ENCODE measurements at regions not wholly inside any gene's neighbourhood (a gene's known extent, or its start where the extent isn't known, plus 50 kb on each side); places are given as distances from the start of the nearest gene placed in this dataset.
A peak's percentile ranks its signal among the peaks of the same experiment; 100 is the strongest.

DNA sequence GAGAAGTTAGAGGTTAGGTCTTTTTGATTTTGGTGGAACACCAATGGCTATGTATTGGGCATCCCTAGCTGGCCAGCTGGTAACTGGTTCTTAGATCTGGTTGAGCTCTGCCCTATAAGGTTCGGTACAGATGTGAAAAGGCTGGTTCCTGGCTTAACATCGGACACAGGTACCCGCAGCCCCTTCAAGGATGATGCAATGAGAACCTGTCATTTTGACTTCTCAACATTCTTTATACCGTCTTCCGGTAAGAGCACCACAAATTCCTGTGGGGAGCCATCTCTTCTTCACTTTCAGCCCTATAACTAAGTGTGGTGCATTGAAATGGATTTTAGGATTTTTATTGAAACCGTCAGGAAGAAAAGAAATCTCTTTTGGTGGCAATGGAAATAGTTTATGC lies 222.8 kb downstream of the ADAMTS9 start:
- no peak for DNase-seq (ENCODE audit: low spot score)

DNA sequence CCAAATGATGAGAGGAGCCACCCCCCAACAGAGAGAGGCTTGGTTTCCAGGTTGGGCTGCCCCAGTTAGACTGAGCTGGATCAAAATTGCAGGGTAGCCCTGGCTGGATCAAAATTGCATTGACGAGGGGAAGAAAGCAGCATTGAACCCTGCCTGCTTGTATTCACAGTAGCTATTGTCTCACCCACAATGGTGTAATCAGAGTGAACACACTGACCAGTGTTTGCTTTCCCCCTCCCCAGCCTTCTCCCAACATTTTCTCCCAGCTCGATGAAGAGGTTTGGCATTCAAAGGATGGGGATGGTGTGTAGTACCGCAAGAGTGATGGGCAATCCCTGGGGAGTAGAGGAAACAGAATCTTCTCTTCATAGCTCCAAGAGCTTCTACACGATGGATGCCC lies 223.8 kb downstream of the ADAMTS9 start:
- no peak for DNase-seq (ENCODE audit: low spot score)

DNA sequence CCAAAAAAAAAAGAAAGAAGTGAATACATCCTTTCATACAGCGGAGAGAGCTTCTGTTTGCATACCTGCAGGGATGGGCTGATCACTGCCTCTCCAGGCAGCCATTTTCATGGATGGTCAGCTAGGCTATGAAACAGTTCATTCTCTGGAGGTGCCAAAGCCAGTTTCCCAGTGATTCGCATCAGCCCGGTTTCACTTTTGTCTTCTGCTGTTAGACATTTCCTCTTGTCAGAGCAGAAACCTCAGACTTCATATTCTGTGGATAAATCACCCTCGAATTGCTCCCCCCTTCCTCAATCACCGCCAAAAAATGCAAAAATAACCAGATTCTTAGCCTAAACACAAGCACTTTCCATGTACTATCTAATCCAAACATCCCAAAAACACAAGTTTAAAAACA lies 225.6 kb downstream of the ADAMTS9 start:
- no peak for DNase-seq (ENCODE audit: low spot score)

DNA sequence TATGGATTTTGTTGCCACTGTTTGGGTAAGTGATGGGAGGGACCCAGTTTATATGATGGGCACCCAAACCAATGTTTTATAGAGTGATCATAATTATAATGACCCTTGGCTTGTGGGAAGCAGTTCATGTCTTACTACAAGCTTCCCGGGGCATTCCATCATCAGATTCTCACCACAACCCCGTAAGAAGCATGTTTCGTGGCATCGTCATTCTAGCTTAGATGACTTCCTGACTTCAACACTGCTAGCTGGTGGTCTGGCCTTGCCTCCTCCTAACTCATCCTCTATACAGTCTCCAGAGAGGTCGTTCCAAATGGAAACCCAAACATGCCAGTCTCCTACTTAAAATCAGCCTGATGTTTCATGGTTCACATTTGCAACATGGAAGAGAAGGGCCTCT lies 226.9 kb downstream of the ADAMTS9 start:
- DNase-seq (ENCODE audit: low spot score) = no peak

DNA sequence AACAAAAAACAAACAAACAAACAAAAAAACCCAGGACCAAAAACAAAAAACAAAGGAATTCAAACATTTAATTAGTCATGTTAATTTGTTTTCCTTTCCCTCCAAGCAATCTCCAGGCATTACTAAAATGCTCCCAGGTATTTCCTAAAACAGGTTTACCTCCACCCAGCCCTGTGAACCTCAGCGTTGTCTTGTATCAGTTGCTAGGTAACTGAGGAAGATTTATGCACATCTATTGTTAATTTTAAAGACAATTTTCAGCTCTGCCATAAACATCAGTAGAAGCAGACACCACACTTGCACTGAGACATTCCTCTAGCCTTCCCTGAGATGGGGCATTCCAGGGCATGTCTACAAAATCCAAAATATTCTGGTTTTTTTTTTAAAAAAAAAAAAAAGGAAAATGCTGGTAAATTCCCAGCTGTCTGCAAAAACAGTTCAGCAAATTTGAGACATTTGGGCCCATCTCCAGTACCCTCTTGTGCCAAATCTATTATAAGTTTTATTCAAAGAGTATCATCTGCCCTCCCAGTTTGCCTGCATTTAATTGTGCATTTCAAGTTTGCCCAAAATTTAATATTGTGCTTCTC lies 227.6 kb downstream of the ADAMTS9 start:
- no peak for DNase-seq (ENCODE audit: low spot score)

DNA sequence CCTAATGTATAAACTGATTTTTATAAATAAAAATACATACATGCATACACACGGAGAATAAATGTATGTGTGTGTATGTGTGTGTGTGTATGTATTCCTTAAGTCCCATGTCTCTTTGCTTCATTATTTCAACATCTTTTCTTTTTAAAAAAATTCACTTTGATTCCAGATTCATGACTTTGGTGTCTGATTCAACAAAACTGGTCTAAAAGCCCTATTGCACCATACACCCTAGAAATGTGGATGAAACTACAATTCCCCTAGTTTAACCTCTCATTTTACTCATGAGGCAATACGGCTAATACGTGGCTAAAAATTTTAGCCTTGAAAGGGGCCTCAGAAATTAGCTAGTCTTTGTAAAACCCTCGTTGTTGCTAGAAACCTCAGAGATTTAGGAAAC lies 228.1 kb downstream of the ADAMTS9 start:
- DNase-seq (ENCODE audit: low spot score) = no peak

DNA sequence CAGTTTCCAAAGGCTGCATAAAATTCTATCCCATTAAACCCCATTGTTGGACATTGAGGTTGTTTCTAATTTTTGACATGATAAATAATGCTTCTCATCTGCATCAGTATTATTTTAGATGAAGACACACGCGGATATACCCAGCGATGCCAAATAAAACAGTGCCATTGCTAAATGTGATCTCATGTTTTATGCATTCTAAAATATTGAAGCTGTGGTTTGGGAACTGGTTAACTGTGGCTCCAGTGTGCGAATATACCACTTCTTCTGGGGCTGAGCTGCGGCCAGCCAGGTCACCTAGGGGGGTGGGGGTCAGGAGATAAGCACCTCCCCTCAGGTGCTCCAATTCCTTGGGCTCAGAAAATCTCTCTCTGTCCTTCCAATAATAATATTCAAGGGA lies 230.0 kb downstream of the ADAMTS9 start:
- no peak for DNase-seq (ENCODE audit: low spot score)

DNA sequence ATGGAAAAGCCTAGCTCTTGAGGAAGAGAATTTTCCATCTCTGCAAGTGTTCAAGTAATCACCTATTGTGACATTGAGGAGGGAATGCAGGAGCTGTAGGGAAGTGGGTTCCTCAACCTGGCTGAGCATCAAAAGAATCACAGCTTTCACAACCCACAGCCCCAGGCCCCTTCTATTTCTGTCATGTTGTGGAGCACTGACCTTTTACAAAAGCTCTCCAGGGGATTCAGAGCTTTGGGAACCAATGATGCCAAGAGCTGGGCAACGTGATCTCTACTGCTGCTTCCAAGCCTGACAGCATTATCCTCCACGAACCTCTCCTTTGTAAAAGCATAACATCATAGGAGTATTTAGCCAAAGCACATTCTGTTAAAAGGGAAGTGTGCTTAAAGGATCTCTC lies 231.1 kb downstream of the ADAMTS9 start:
- peak; percentile 66 for DNase-seq (ENCODE audit: low spot score)

DNA sequence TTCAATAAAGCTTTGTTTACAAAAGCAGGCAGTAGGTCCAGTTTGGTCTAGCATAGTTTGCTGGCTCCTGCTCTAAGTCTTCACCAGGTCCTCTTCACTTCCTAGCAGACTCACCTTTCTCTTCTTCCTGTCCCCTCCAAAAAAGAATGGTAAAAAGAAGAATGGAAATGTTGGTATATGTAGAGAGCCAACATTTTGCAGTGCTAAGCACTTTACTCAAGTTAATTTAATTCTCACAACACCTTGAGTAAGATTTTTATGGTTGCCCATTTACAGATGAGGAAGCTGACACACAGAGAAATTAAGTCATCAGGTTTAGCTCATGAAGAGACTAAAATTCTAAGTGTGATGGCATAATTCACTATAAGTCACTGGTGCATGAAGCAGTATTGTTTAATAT lies 230.1 kb upstream of the PRICKLE2 start:
- DNase-seq (ENCODE audit: low spot score) = no peak

DNA sequence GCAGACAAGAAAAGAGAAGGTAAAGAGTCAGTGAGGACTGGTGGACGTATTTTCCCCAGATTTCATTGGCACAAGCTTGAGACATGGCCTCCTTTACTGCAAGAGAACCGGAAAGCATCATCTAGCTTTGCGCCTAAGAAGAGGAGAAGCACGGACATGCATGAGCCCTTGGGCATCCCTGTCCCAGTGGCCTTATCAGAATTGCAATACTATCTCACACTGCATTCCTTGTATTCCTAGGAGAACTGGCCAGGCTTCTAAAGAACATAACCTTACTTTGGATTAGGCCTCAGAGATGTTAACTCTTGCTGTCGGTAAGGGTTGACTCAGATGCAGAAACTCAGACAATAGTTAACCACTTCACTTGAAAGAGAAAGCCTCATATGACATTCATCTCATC lies 229.5 kb upstream of the PRICKLE2 start:
- no peak for DNase-seq (ENCODE audit: low spot score)

DNA sequence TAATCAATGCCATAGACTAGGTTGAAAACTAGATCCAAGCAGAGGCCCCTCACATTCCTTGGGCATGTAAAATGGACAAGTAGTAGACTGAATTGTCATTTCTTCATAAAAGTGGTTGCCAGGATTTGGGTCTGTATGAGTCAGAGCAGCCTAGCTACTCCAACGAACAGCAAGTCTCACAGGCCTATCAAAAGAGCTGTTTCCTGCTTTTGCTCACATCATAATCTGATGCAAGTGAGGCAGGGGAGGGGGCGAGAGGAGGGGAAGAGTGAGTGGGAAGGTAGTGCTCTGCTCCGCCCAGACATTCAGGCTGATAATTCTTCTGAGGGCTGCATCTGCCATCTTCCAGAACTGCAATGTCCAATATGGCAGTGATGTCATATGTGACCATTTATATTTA lies 228.9 kb upstream of the PRICKLE2 start:
- DNase-seq (ENCODE audit: low spot score) = peak; percentile 57

DNA sequence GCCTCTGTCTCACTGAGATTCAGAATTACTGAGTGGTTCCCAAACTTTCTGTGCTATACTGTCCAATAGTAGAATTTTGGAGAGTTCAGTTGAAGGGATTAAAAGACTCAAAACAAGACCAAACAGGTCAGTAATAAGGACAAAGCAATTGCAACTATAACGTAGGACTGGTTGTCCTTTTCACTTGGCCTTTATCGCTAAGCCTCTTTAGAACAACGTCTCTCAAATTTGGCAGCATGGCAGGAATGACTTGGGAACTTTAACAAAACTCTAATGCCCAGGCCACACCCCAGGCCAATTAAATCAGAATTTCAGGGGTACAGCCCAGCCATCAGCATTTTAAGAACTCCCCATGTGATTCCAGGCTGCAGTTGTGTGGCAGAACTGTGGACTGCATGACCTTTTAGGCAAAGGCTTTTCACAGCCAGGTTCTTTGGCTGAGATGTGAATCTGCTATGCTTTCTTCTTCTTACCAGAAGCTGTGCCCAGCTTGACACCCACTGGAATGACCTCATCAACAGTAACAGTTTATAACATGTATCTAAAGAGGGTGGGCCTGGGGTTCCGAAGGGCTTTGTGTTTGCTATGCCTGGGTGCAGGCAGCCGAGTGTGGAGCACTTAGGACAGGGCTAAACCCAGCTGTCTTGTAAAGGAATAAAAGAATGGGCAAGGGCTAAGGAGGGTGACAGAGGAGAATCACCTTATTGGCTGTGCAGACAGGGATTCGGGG lies 226.2 kb upstream of the PRICKLE2 start:
- no peak for DNase-seq (ENCODE audit: low spot score)

DNA sequence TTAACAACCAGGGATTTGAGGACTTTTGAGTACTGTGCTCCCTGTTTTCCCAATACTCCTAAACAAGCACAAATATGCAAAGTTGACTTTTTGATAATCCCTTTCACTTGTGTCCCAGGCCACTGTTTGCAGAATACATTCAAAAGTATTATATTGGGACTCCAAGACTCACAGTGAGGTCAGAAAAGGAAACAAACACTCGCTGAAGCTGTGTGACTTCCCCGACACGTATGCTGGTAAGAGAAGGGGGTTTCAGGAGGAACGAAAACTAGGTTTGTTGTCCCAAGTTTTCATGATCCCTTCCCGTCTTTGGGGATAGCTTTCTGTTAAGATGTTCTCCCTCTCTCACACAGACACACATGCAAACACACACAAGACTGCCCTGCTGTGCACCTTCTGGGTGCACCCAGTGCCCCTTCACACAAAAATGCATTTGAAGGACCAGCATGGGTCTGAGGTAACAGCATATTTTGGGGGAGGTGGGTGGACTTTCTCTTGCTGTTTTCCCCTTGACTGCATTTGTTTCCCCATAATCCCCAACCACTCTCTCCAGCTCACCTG lies 225.2 kb upstream of the PRICKLE2 start:
- DNase-seq (ENCODE audit: low spot score) = no peak

DNA sequence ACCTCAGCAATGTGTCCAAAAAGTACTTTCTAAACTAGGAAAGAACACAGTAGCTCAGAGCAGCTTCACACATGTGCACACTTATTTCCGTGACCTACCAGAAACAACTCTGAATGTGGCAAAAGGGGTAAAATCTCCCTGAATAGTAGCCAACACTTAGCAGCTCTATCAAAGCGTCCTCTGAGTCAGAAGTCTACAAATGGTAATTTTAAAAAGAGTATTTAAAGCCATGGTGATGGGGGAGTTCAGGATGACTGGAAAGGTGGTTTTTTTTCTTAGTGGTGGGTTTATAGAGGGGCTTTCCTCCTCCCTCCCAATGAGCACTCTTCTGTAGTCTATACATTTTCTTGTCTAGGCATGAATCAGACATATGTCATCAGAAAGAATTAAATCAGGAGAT lies 223.8 kb upstream of the PRICKLE2 start:
- DNase-seq (ENCODE audit: low spot score) = no peak

DNA sequence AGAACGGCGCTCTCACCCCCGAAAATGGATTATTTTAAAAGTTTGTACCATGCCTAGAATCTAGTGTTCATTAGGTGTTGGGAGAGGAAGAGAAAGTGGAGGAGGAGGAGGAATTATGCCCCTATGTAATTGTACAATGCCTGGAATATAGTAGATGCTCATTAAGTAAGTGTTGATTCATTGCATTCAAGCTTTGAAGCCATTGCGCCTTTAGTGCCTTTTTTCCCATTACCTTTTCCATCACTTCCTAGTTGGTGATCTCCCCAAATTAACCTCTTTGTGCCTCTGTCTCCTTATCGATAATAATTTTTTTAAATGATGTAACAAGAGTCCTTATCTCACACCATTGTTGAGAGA lies 220.7 kb upstream of the PRICKLE2 start:
- DNase-seq (ENCODE audit: low spot score) = no peak

DNA sequence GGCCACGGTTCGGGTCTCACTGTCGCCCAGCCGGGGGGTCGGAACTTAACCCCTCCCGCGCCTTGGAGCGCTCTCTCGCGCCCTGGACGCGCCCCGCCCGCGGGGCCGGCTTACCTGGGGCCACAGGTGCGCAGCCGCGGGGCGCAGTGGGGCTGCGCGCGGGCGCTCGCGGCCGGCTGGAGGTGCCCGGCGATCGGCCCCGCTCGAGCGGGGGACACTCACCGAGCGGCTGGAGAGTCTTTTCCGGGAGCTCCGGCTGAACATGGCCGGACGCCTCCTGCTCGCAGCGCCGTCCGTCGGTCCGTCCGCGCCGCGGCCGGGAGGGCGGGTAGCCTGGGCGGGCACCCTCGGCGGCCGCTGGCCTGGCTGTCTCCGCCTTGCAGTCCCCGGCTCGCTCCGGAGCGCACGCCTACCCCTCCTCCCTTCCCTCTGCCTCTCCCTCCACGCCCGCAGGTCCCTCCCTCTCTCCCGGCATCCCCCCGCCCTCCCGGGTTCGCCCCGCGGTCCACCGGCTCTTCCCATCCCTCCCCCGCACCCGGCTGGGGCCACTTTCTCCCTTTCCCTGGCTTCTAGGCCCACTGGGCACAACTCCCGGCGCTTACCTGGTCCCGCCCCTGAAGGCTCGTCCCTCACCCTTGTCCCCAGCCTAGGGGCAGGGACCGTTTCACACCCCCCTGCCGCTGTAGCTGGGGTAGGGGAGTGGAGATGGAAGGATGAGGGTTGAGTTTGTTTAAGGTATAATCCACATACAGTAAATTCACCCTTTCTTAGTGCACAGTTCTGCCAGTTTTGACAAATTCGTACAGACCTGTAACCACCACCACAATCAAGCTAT lies 220.1 kb upstream of the PRICKLE2 start:
- DNase-seq (ENCODE audit: low spot score) = peak; percentile 68

DNA sequence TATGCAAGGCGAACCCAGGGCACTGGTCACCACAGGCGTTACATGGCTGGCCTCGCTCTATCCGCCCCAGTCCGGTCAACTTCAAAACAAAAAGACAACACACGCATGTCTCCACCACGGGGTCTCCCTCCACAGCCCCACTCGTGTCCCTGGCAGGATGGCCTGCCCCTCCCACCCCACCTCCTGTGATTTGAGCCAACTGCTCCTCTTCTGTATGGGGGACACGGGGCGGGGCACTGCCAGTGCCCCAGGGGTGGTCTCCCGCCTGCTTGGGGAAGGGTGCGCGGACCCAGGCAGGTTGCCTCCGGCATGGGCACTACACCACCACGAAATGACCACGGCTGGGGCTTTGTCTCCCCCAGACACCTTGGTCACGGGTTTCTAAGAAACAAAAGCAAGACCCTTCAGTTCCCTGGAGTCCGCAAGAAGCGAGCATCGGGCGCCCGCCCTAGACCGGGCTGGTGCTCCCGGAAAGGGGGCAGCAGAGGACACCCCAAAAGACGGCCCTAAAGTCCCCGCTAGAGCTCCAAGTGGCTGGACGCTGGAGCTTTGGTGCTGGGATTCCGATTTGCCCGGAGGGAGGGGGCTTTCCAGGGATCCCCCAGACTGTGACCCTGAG lies 219.3 kb upstream of the PRICKLE2 start:
- DNase-seq (ENCODE audit: low spot score) = no peak

DNA sequence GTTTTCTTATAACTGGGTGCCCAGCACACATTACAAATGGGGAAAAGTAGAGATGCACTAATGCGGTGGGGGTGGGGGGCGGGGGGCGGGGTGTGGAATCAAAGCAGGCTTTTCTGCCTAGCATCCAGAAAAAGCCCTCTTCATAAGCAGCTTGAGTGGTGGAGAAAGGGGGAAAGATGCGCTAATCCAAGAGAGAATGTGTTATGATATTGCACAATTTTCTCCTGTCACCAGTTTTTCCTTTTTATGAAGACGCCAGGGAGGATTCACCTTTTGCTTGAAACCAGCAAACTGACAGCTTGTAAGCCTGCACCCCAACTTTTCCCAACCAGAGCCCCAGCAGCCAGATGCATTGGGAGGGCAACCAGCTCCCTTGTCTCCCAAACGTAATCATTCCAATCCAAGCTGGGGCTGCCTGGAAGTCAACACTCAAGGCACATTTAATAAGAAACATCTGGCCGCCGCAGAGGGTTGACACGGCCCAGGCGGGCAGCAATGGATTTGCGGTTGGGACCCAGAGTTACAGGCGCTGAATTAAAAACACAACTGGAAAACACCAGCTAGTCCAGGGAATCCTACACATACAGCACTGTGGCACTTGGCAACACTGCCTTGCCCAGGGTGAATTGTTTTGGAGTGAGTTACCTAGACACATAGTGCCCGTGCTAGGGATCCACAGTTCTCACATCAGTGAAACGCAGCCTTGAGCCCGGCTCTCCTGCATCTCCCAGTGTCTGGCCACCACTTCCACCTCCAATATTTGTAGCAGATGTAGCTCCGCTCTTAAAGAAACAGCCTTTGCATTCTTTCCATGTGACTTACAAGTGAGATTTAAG lies 218.5 kb upstream of the PRICKLE2 start:
- DNase-seq (ENCODE audit: low spot score) = peak; percentile 75

DNA sequence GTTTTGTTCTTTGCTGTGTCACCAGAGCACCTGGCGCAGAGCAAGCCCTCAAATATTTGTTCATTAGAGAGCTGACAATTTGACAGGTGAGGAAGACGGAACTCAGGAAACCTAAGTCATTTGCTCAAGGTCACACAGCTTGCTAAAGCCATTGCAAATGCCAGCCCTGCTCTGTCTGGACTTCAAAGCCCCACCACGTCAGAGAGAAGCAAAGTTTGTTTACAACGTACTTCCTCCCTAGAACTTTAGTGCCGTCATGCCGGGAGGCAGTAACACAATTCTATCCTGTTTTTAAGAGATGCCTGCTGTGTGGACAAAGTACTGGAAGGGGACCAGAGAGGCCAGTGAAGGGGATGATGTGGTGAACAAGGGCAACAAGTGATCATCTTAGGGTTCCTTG lies 216.6 kb upstream of the PRICKLE2 start:
- DNase-seq (ENCODE audit: low spot score) = no peak

DNA sequence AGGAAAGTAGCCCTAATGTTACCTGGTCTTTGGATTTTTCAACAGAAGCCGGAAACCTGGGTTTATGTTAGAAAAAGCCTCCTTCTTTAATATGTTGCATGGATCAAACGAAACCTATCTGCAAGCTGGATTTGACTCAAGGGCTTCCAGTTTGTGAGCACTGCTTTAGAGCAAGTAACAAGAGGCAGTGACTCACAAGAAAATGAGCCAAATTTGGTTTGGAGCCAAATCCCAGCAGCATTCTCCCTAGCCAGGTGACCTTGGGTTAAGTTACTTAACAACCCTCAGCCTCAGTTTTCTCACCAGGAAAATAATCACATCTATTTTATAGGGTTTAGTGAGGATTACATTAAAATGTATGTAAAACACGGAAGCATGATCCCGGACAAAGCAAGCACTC lies 215.2 kb upstream of the PRICKLE2 start:
- peak; percentile 84 for DNase-seq (ENCODE audit: low spot score)

DNA sequence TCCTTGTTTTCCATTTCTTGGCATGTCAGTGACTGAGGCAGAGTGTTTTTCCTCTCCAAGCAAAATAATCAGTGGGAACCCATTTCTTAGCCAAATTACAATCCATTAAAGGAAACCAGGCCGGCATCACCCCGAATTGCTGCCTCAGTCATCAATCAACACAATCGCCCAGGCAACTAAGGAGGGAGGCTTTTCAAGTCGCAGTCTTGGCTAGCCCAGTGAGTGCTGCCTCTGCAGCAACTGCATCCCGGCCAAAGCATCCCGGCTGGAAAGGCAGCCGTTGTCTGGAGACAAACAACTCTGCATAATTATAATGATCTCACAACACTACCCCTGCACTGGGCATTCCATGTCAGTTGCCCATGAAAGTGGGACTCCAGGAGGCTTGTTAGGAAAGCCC lies 213.5 kb upstream of the PRICKLE2 start:
- DNase-seq (ENCODE audit: low spot score) = no peak
